Keratinocyte (primary cell): ENCODE measurements at regions not wholly inside any gene's neighbourhood (a gene's known extent, or its start where the extent isn't known, plus 50 kb on each side); places are given as distances from the start of the nearest gene placed in this dataset.

Experiments
- DNase-seq: peaks from one replicate; pipeline ENCODE4 v3.0.0-alpha.2; 2011; ENCODE audit warnings: low read depth, missing footprints, low spot score
- FAIRE-seq: peaks from 2 replicates; lab custom pipeline; 2011; peaks lifted over from hg19 to GRCh38; lab: Jason Lieb, UNC
- H2AFZ ChIP-seq: 2 replicates; pipeline ENCODE4 v1.6.0; 2012; ENCODE audit warnings: low read length, control low read depth, inconsistent platforms; ENCODE audit not compliant: control insufficient read depth
- H3K27ac ChIP-seq: 2 replicates; pipeline ENCODE4 v1.5.1; 2011; ENCODE audit warnings: low read length; ENCODE audit not compliant: control insufficient read depth, insufficient read depth
- H3K27me3 ChIP-seq: 3 replicates; pipeline ENCODE4 v1.6.0; 2011; ENCODE audit warnings: low read length; ENCODE audit not compliant: control insufficient read depth, insufficient read depth; ENCODE audit errors: extremely low read depth
- H3K36me3 ChIP-seq, 2 experiments: 2 replicates in 1 of 2; 3 replicates in 1 of 2; pipeline ENCODE4 v1.5.1; 2011; ENCODE audit warnings: low read length in 2 of 2, mild to moderate bottlenecking in 1 of 2; ENCODE audit not compliant: control insufficient read depth in 2 of 2, insufficient read depth in 2 of 2; ENCODE audit errors: extremely low read depth in 1 of 2
- H3K4me1 ChIP-seq: 3 replicates; pipeline ENCODE4 v1.5.1; 2011; ENCODE audit warnings: low read length; ENCODE audit not compliant: control insufficient read depth, insufficient read depth; ENCODE audit errors: extremely low read depth
- H3K4me2 ChIP-seq: 3 replicates; pipeline ENCODE4 v1.6.0; 2011; ENCODE audit warnings: low read depth, low read length; ENCODE audit not compliant: control insufficient read depth, insufficient read depth; ENCODE audit errors: extremely low read depth
- H3K4me3 ChIP-seq, 3 experiments: fragments of 200-600 bp in 1 of 3; sonication (generic) in 1 of 3; 2 replicates in 2 of 3; 3 replicates in 1 of 3; pipeline ENCODE4 v1.5.1; 2011 to 2016; ENCODE audit warnings: low read length in 3 of 3, mild to moderate bottlenecking in 3 of 3, control low read depth in 2 of 3, inconsistent platforms in 1 of 3, low read depth in 1 of 3, mixed read lengths in 1 of 3, mixed run types in 1 of 3, moderate library complexity in 1 of 3; ENCODE audit not compliant: control insufficient read depth in 2 of 3, insufficient read depth in 2 of 3; ENCODE audit errors: extremely low read depth in 1 of 3
- H3K79me2 ChIP-seq: 2 replicates; pipeline ENCODE4 v1.6.0; 2012; ENCODE audit warnings: low read length; ENCODE audit not compliant: control insufficient read depth, insufficient read depth
- H3K9ac ChIP-seq: 3 replicates; pipeline ENCODE4 v1.6.0; 2011; ENCODE audit warnings: low read length; ENCODE audit not compliant: control insufficient read depth, insufficient read depth; ENCODE audit errors: extremely low read depth
- H3K9me1 ChIP-seq: 3 replicates; pipeline ENCODE4 v1.6.0; 2011; ENCODE audit warnings: low read length; ENCODE audit not compliant: control insufficient read depth, insufficient read depth; ENCODE audit errors: extremely low read depth
- H3K9me3 ChIP-seq: 2 replicates; pipeline ENCODE4 v1.5.1; 2012; ENCODE audit warnings: low read depth, low read length; ENCODE audit not compliant: control insufficient read depth
- H4K20me1 ChIP-seq: 3 replicates; pipeline ENCODE4 v1.6.0; 2011; ENCODE audit warnings: low read length; ENCODE audit not compliant: control insufficient read depth, insufficient read depth; ENCODE audit errors: extremely low read depth
- CTCF ChIP-seq, 3 experiments: IDR thresholded peaks in 1 of 3; conservative IDR thresholded peaks in 1 of 3; optimal IDR thresholded peaks in 1 of 3; 2 replicates in 2 of 3; 3 replicates in 1 of 3; pipeline versions ENCODE3 to v1.5.1; 2011; ENCODE audit warnings: low read length in 3 of 3, mild to moderate bottlenecking in 3 of 3, moderate library complexity in 2 of 3, control low read depth in 1 of 3, inconsistent platforms in 1 of 3; ENCODE audit not compliant: insufficient read depth in 2 of 3; ENCODE audit errors: extremely low read depth in 1 of 3
- EZH2 ChIP-seq: IDR thresholded peaks from one replicate; pipeline ENCODE4 v1.6.1; 2012; ENCODE audit warnings: inconsistent platforms, mild to moderate bottlenecking, low read length, moderate library complexity
- dilution Hi-C: fragments of 300-500 bp; cut with MboI; formaldehyde crosslinking; loops from one replicate; pipeline ENCODE4 v1.7.0; 2020; ENCODE audit warnings: low sequenced_read_pairs; ENCODE audit not compliant: extremely low pct_ligation_motif_present

GRCh38 chr2:8134985-8135682, 546.7 kb upstream of the ID2 start:
- Histone ChIP-seq H3K27me3 (peaks cover 9% of the 10 kb centered on the region), H4K20me1 (no peaks in the 10 kb centered on the region), H3K27ac (no peak overlapping the region), H3K9me3 (no peaks in the 10 kb centered on the region), H3K4me3 (no peak overlapping the region), H3K9ac (no peak overlapping the region), H3K4me2 (no peak overlapping the region), H3K79me2 (no peaks in the 10 kb centered on the region), H3K36me3 (no peaks in the 10 kb centered on the region), H3K9me1 (no peaks in the 10 kb centered on the region), H2AFZ (no peak overlapping the region), H3K4me1 (no peaks in the 10 kb centered on the region)
- dilution Hi-C loops, result no loop called here
- FAIRE-seq (no peak), DNase-seq (no peak)
- TF ChIP-seq CTCF (optimal IDR thresholded peaks at IDR 0.05 in 1 of 3, IDR thresholded peaks at IDR 0.05 in 1 of 3, conservative IDR thresholded peaks at IDR 0.05 in 1 of 3; ENCODE audit: extremely low read depth in 1 of 3, insufficient read depth in 2 of 3, low read length in 3 of 3) (no peak), EZH2 (no peak)

GRCh38 chr2:8137801-8138200, 544.1 kb upstream of the ID2 start:
- Histone ChIP-seq H3K4me2 (no peak overlapping the region), H2AFZ (no peak overlapping the region), H3K4me3 (no peak overlapping the region), H3K9ac (no peak overlapping the region), H3K79me2 (no peaks in the 10 kb centered on the region), H3K9me3 (no peaks in the 10 kb centered on the region), H4K20me1 (no peaks in the 10 kb centered on the region), H3K27ac (no peak overlapping the region), H3K4me1 (no peaks in the 10 kb centered on the region), H3K9me1 (no peaks in the 10 kb centered on the region), H3K36me3 (no peaks in the 10 kb centered on the region), H3K27me3 (peaks cover 9% of the 10 kb centered on the region)
- FAIRE-seq (no peak), DNase-seq (no peak)
- TF ChIP-seq EZH2 (no peak), CTCF (optimal IDR thresholded peaks at IDR 0.05 in 1 of 3, IDR thresholded peaks at IDR 0.05 in 1 of 3, conservative IDR thresholded peaks at IDR 0.05 in 1 of 3; ENCODE audit: extremely low read depth in 1 of 3, insufficient read depth in 2 of 3, low read length in 3 of 3) (no peak)
- dilution Hi-C loops, result no loop called here
